SK-N-SH treated with all-trans-retinoic acid at 6 μM for 48 hours (cell line): ENCODE measurements at regions not wholly inside any gene's neighbourhood (a gene's known extent, or its start where the extent isn't known, plus 50 kb on each side); places are given as distances from the start of the nearest gene placed in this dataset.
"Not testable (repeated sequence)": the region's sequence is repeated elsewhere in the genome, so short reads cannot be mapped to it uniquely, and the experiment has no call there.

Source experiments
- ATAC-seq: fragments of 200-7000 bp; cut with Tn5 transposase; 3 replicates; pipeline ENCODE4 v1.9.1; 2020; ENCODE audit warnings: mild to moderate bottlenecking, moderate library complexity
- ARNTL ChIP-seq: fragments of 450-650 bp; formaldehyde crosslinking; IDR thresholded peaks from 2 replicates; pipeline ENCODE4 v1.5.0; 2020; ENCODE audit warnings: low read depth, mild to moderate bottlenecking, moderate library complexity, borderline replicate concordance
- BACH2 ChIP-seq: fragments of 250-450 bp; sonication (Bioruptor Pico); IDR thresholded peaks from 2 replicates; pipeline ENCODE4 v1.9.0; 2021; ENCODE audit warnings: mild to moderate bottlenecking, borderline replicate concordance
- CREB5 ChIP-seq: fragments of 250-450 bp; sonication (Bioruptor Pico); IDR thresholded peaks from 2 replicates; pipeline ENCODE4 v1.5.1; 2020; ENCODE audit warnings: low read depth, mild to moderate bottlenecking, moderate library complexity
- CSDC2 ChIP-seq: fragments of 250-450 bp; sonication (Bioruptor Pico); IDR thresholded peaks from 2 replicates; pipeline ENCODE4 v1.5.0; 2020; ENCODE audit warnings: mild to moderate bottlenecking, moderate library complexity
- ESRRG ChIP-seq: fragments of 250-450 bp; sonication (Bioruptor Pico); IDR thresholded peaks from 2 replicates; pipeline ENCODE4 v1.6.1; 2021; ENCODE audit warnings: mild to moderate bottlenecking
- GLIS3 ChIP-seq: fragments of 250-450 bp; sonication (Bioruptor Pico); IDR thresholded peaks from 2 replicates; pipeline ENCODE4 v1.5.0; 2020; ENCODE audit warnings: mild to moderate bottlenecking, moderate library complexity
- ISL1 ChIP-seq: fragments of 250-450 bp; sonication (Bioruptor Pico); IDR thresholded peaks from 2 replicates; pipeline ENCODE4 v2.1.2; 2022; ENCODE audit warnings: mild to moderate bottlenecking, moderate library complexity
- OSR1 ChIP-seq: fragments of 250-450 bp; sonication (Bioruptor Pico); IDR thresholded peaks from 2 replicates; pipeline ENCODE4 v1.8.0; 2022; ENCODE audit warnings: moderate library complexity, mild to moderate bottlenecking, inconsistent platforms
- PPARA ChIP-seq: fragments of 250-450 bp; sonication (Bioruptor Pico); IDR thresholded peaks from 2 replicates; pipeline ENCODE4 v1.5.0; 2020; ENCODE audit warnings: mild to moderate bottlenecking, borderline replicate concordance
- RARB ChIP-seq: fragments of 250-450 bp; sonication (Bioruptor Pico); IDR thresholded peaks from 2 replicates; pipeline ENCODE4 v1.8.0; 2021; ENCODE audit warnings: mild to moderate bottlenecking, moderate library complexity
- SNAI2 ChIP-seq: fragments of 250-450 bp; sonication (Bioruptor Pico); IDR thresholded peaks from 2 replicates; pipeline ENCODE4 v1.5.0; 2020; ENCODE audit warnings: mild to moderate bottlenecking, moderate library complexity
- TCF4 ChIP-seq: fragments of 250-450 bp; sonication (Bioruptor Pico); IDR thresholded peaks from 2 replicates; pipeline ENCODE4 v1.8.0; 2021; ENCODE audit warnings: mild to moderate bottlenecking, moderate library complexity, borderline replicate concordance
- TOX ChIP-seq: fragments of 250-450 bp; sonication (Bioruptor Pico); IDR thresholded peaks from 2 replicates; pipeline ENCODE4 v1.8.0; 2021; ENCODE audit warnings: mild to moderate bottlenecking, moderate library complexity, borderline replicate concordance
- ZC3H10 ChIP-seq: fragments of 250-450 bp; sonication (Bioruptor Pico); IDR thresholded peaks from 2 replicates; pipeline ENCODE4 v1.5.1; 2021; ENCODE audit warnings: mild to moderate bottlenecking, moderate library complexity
- ZFP3 ChIP-seq: fragments of 250-450 bp; sonication (Bioruptor Pico); IDR thresholded peaks from 2 replicates; pipeline ENCODE4 v1.5.0; 2020; ENCODE audit warnings: mild to moderate bottlenecking, moderate library complexity
- ZFP30 ChIP-seq: fragments of 450-650 bp; formaldehyde crosslinking; IDR thresholded peaks from 2 replicates; pipeline ENCODE4 v1.5.0; 2022; ENCODE audit warnings: mild to moderate bottlenecking, moderate library complexity
- ZNF565 ChIP-seq: fragments of 450-650 bp; formaldehyde crosslinking; conservative IDR thresholded peaks from 2 replicates; pipeline ENCODE4 v1.5.0; 2020; ENCODE audit warnings: low read depth, mild to moderate bottlenecking, moderate library complexity
- ZNF70 ChIP-seq: fragments of 450-650 bp; formaldehyde crosslinking; IDR thresholded peaks from 2 replicates; pipeline ENCODE4 v1.5.0; 2020; ENCODE audit warnings: mild to moderate bottlenecking, moderate library complexity
- ZNF8 ChIP-seq: fragments of 450-650 bp; formaldehyde crosslinking; IDR thresholded peaks from 2 replicates; pipeline ENCODE4 v1.5.0; 2020; ENCODE audit warnings: mild to moderate bottlenecking, moderate library complexity
- TF ChIP-seq, protein P1 (sequence below): fragments of 250-450 bp; sonication (Bioruptor Pico); IDR thresholded peaks from 2 replicates; pipeline ENCODE4 v1.8.0; 2021; ENCODE audit warnings: low read depth, mild to moderate bottlenecking, moderate library complexity, borderline replicate concordance
- TF ChIP-seq, protein P2 (sequence below): fragments of 250-450 bp; sonication (Bioruptor Pico); IDR thresholded peaks from 2 replicates; pipeline ENCODE4 v1.8.0; 2020; ENCODE audit warnings: mild to moderate bottlenecking, moderate library complexity, borderline replicate concordance
- TF ChIP-seq, protein P3 (sequence below): fragments of 250-450 bp; sonication (Bioruptor Pico); IDR thresholded peaks from 2 replicates; pipeline ENCODE4 v1.5.0; 2020; ENCODE audit warnings: mild to moderate bottlenecking, moderate library complexity

- ATAC-seq: peak; percentile 77
- no peak for TF ChIP-seq BACH2 (CRISPR knock-in tag)
- no peak for TF ChIP-seq RARB (CRISPR knock-in tag)
- no peak for TF ChIP-seq CSDC2 (CRISPR knock-in tag)
- no peak for TF ChIP-seq PPARA
Measured at GRCh38 chr18:14970027-14970426, 222.1 kb downstream of the ANKRD30B start.

DNA sequence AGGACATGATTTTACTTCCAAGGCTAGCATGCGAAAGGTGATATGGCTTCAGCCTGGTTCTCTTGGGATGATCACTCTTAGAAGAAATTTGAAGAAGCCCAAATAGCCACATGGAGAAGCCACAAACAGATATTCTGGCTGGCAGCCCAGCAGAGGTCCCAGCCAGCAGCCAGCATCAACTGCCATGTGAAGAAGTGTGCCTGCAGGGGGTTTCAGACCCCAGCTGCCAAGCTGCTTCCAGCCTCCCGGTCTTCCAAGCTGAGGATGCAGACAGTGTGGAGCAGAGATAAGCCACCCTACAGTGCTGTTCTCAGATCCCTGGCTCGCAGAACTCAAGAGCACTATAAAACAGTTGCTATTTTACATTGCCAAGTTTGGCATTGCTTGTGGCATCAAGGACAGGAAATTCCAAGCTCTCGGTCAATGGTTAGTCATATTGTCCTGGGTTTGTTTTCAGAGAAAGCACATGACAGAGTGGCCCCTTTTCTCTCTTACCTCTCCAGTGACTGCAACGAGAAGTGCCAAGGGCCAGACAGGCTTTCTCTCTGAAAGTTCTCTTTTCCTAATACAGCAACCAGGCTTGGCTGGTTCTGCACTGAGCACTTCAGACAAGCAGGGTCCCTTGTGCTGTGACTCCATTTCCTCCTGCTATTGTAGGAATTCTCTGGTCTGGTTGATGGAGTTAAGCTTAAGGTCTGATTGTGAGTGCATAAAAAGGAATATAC is 223.7 kb downstream of the ANKRD30B start:
- peak; percentile 59 for ATAC-seq
- TF ChIP-seq CREB5 (CRISPR knock-in tag): no peak
- TF ChIP-seq GLIS3 (CRISPR knock-in tag): no peak
- no peak for TF ChIP-seq TCF4 (CRISPR knock-in tag)
- TF ChIP-seq ISL1 (CRISPR knock-in tag): no peak

DNA sequence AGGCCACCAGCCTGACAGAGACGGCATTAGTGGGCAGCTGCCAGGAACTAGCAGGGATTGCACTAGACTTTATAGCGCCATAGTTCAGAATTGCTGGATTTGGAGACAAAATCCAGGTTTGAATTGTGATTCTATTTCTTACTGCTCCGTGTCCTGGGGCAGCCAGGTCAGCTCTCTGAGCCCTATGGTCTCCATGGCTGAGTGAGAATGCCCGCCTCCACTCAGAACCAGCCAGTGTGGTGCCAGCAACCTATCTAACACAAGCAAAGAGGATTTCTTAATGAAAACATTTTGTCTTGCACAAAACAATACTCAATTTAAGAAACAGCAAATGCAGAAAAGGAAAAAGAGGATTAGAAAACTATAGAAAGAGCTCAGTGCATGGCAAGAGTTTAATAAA is 225.4 kb downstream of the ANKRD30B start:
- not testable (repeated sequence) for ATAC-seq

GRCh38 chr18:14974088-14974487 is 226.1 kb downstream of the ANKRD30B start:
- no peak for ATAC-seq

DNA sequence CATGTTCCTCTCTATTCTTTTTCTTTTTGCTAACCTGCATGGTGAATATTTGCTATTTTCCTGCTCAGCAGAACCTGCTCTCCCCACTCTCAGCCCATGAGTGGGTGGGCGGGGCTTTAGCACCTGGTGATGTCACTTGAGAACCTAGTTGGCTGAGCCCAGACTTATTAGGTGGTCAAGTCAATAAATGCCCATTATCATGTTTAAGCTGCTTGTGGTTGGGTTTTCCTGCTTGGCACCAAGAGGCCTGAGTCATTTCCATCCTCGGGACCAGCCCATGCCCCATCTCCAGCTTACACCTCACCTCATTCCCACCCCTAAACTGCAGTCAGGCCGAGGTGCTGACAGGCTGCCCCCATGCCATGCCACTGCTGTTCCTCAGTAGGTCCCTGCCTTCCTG is 226.6 kb downstream of the ANKRD30B start:
- ATAC-seq: no peak
- TF ChIP-seq CREB5 (CRISPR knock-in tag) (no peak), ZC3H10 (no peak), ZFP3 (CRISPR knock-in tag) (no peak), CSDC2 (CRISPR knock-in tag) (no peak), ZFP30 (no peak), ISL1 (CRISPR knock-in tag) (no peak), TOX (CRISPR knock-in tag) (no peak), OSR1 (no peak), TCF4 (CRISPR knock-in tag) (no peak), ZNF565 (CRISPR knock-in tag) (no peak), ESRRG (CRISPR knock-in tag) (no peak), GLIS3 (CRISPR knock-in tag) (no peak)
- TF ChIP-seq, protein P1, sequence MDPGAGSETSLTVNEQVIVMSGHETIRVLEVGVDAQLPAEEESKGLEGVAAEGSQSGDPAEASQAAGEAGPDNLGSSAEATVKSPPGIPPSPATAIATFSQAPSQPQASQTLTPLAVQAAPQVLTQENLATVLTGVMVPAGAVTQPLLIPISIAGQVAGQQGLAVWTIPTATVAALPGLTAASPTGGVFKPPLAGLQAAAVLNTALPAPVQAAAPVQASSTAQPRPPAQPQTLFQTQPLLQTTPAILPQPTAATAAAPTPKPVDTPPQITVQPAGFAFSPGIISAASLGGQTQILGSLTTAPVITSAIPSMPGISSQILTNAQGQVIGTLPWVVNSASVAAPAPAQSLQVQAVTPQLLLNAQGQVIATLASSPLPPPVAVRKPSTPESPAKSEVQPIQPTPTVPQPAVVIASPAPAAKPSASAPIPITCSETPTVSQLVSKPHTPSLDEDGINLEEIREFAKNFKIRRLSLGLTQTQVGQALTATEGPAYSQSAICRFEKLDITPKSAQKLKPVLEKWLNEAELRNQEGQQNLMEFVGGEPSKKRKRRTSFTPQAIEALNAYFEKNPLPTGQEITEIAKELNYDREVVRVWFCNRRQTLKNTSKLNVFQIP: no peak
- TF ChIP-seq, protein P2, sequence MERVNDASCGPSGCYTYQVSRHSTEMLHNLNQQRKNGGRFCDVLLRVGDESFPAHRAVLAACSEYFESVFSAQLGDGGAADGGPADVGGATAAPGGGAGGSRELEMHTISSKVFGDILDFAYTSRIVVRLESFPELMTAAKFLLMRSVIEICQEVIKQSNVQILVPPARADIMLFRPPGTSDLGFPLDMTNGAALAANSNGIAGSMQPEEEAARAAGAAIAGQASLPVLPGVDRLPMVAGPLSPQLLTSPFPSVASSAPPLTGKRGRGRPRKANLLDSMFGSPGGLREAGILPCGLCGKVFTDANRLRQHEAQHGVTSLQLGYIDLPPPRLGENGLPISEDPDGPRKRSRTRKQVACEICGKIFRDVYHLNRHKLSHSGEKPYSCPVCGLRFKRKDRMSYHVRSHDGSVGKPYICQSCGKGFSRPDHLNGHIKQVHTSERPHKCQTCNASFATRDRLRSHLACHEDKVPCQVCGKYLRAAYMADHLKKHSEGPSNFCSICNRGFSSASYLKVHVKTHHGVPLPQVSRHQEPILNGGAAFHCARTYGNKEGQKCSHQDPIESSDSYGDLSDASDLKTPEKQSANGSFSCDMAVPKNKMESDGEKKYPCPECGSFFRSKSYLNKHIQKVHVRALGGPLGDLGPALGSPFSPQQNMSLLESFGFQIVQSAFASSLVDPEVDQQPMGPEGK (CRISPR knock-in tag): no peak

More at GRCh38 chr18:14974088-14974487, 226.1 kb downstream of the ANKRD30B start:
- TF ChIP-seq, protein P3, sequence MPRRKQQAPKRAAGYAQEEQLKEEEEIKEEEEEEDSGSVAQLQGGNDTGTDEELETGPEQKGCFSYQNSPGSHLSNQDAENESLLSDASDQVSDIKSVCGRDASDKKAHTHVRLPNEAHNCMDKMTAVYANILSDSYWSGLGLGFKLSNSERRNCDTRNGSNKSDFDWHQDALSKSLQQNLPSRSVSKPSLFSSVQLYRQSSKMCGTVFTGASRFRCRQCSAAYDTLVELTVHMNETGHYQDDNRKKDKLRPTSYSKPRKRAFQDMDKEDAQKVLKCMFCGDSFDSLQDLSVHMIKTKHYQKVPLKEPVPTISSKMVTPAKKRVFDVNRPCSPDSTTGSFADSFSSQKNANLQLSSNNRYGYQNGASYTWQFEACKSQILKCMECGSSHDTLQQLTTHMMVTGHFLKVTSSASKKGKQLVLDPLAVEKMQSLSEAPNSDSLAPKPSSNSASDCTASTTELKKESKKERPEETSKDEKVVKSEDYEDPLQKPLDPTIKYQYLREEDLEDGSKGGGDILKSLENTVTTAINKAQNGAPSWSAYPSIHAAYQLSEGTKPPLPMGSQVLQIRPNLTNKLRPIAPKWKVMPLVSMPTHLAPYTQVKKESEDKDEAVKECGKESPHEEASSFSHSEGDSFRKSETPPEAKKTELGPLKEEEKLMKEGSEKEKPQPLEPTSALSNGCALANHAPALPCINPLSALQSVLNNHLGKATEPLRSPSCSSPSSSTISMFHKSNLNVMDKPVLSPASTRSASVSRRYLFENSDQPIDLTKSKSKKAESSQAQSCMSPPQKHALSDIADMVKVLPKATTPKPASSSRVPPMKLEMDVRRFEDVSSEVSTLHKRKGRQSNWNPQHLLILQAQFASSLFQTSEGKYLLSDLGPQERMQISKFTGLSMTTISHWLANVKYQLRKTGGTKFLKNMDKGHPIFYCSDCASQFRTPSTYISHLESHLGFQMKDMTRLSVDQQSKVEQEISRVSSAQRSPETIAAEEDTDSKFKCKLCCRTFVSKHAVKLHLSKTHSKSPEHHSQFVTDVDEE (CRISPR knock-in tag): no peak
- no peak for TF ChIP-seq CREB5 (CRISPR knock-in tag)
- no peak for TF ChIP-seq ZNF8 (CRISPR knock-in tag)
- TF ChIP-seq ZC3H10: no peak
- no peak for TF ChIP-seq ZNF70 (CRISPR knock-in tag)
- no peak for TF ChIP-seq ARNTL (CRISPR knock-in tag)
- no peak for TF ChIP-seq ZFP30
- no peak for TF ChIP-seq PPARA
- TF ChIP-seq GLIS3 (CRISPR knock-in tag): no peak
- no peak for TF ChIP-seq CSDC2 (CRISPR knock-in tag)
- no peak for TF ChIP-seq SNAI2 (CRISPR knock-in tag)
